ENCODE measurements at regions not wholly inside any gene's neighbourhood (a gene's known extent, or its start where the extent isn't known, plus 50 kb on each side); places are given as distances from the start of the nearest gene placed in this dataset.

GRCh38 chr17:52237151-52237550 lies 78.6 kb upstream of the CA10 start:
- Mint-ChIP-seq H3K4me3 (no peak overlapping the region), H3K27ac (0 out of 2 replicates have a peak overlapping the region, but pooled peaks have one; percentile 69), H3K36me3 (ENCODE audit: low read depth) (no peaks in the 10 kb centered on the region), H3K27me3 (ENCODE audit: insufficient read depth, low read depth, poor library complexity) (peaks cover 3% of the 10 kb centered on the region), H3K4me1 (peaks cover 9% of the 10 kb centered on the region), H3K9me3 (peaks cover 8% of the 10 kb centered on the region; the same call in 1 of the 3 replicates)
- no peak overlapping the region for H3K27ac ChIP-seq (ENCODE audit: low read depth)
- no peaks in the 10 kb centered on the region for H3K36me3 ChIP-seq (ENCODE audit: insufficient read depth)
- no peak overlapping the region for H2AFZ ChIP-seq
- DNase-seq (ENCODE audit: low spot score) (no peak), ATAC-seq (no peak)
- H3K4me1 ChIP-seq (ENCODE audit: insufficient read depth): no peaks in the 10 kb centered on the region; the same call in 1 of the 2 replicates
- H3K9me2 ChIP-seq (ENCODE audit: insufficient read depth): no peaks in the 10 kb centered on the region
- TF ChIP-seq JUNB (IDR thresholded peaks at IDR 0.05; ENCODE audit: unreplicated experiment) (no peak), ETS1 (IDR thresholded peaks at IDR 0.05) (no peak), STAT1 (IDR thresholded peaks at IDR 0.05; ENCODE audit: unreplicated experiment) (no peak), CTCF (conservative IDR thresholded peaks at IDR 0.05; ENCODE audit: low read depth in 2 of 2) (no peak), EZH2phosphoT487 (IDR thresholded peaks at IDR 0.05; ENCODE audit: unreplicated experiment) (no peak), ZNF114 (CRISPR knock-in tag; IDR thresholded peaks at IDR 0.05) (no peak), CREB1 (CRISPR knock-in tag; IDR thresholded peaks at IDR 0.05; ENCODE audit: low read depth) (no peak), EZH2 (IDR thresholded peaks at IDR 0.05; ENCODE audit: low read depth, unreplicated experiment) (no peak), POLR2AphosphoS5 (IDR thresholded peaks at IDR 0.05; ENCODE audit: low read depth) (no peak), ZNF462 (CRISPR knock-in tag; IDR thresholded peaks at IDR 0.05) (no peak), REST (IDR thresholded peaks at IDR 0.05; ENCODE audit: unreplicated experiment) (no peak), ZNF331 (CRISPR knock-in tag; IDR thresholded peaks at IDR 0.05; ENCODE audit: low read depth) (no peak), NANOG (IDR thresholded peaks at IDR 0.05; ENCODE audit: borderline replicate concordance) (no peak)
- no peaks in the 10 kb centered on the region for H3F3A ChIP-seq (replicated peaks; ENCODE audit: low read depth)
- no peak overlapping the region for H3K4me2 ChIP-seq
- no peak overlapping the region for H3K4me3 ChIP-seq
- no peaks in the 10 kb centered on the region for H3K79me2 ChIP-seq (replicated peaks; ENCODE audit: insufficient read depth)
- H4K20me1 ChIP-seq (replicated peaks; ENCODE audit: insufficient read depth): no peaks in the 10 kb centered on the region
- H3K27me3 ChIP-seq (ENCODE audit: insufficient read depth): no peaks in the 10 kb centered on the region

Data from GM23338 (cell line).